Activated CD8-positive, alpha-beta T cell treated with anti-CD3 and anti-CD28 coated beads for 36 hours (primary cell): ENCODE measurements at regions not wholly inside any gene's neighbourhood (a gene's known extent, or its start where the extent isn't known, plus 50 kb on each side); places are given as distances from the start of the nearest gene placed in this dataset.

ENCODE experiments used
- ATAC-seq: fragments of 200-7000 bp; cut with Tn5 transposase; one replicate; pipeline ENCODE4 v1.10.0; 2021; ENCODE audit warnings: mild to moderate bottlenecking, moderate library complexity
- CTCF ChIA-PET: fragments of 350-600 bp; sonication (Branson Sonifier 250); formaldehyde crosslinking; loops from one replicate; lab custom pipeline; 2021; ENCODE audit warnings: antibody characterized with exemption; lab: Charles Lee
- POLR2A ChIA-PET: fragments of 350-600 bp; sonication (Branson Sonifier 250); formaldehyde crosslinking; loops from one replicate; lab custom pipeline; 2021; ENCODE audit warnings: antibody characterized with exemption; lab: Charles Lee
- DNase-seq: peaks from one replicate; pipeline ENCODE4 v3.0.0-alpha.2; 2020
- H3K27ac Mint-ChIP-seq: one replicate; pipeline ENCODE4 v1.8.0; 2021; ENCODE audit warnings: mild to moderate bottlenecking, mixed read lengths
- H3K27me3 Mint-ChIP-seq: one replicate; pipeline ENCODE4 v1.8.0; 2021; ENCODE audit warnings: mixed read lengths
- H3K36me3 Mint-ChIP-seq: one replicate; pipeline ENCODE4 v1.8.0; 2021; ENCODE audit warnings: low read depth, mixed read lengths
- H3K4me1 Mint-ChIP-seq: one replicate; pipeline ENCODE4 v1.8.0; 2021; ENCODE audit warnings: low read depth, mixed read lengths
- H3K4me3 Mint-ChIP-seq: one replicate; pipeline ENCODE4 v1.8.0; 2021; ENCODE audit warnings: mild to moderate bottlenecking, moderate library complexity, mixed read lengths
- H3K9me3 Mint-ChIP-seq: one replicate; pipeline ENCODE4 v1.8.0; 2021; ENCODE audit warnings: mixed read lengths
- CTCF ChIP-seq: fragments of 200-600 bp; IDR thresholded peaks from one replicate; pipeline ENCODE4 v1.8.0; 2022; ENCODE audit warnings: antibody characterized with exemption, mild to moderate bottlenecking
- intact Hi-C: fragments of 100-400 bp; cut with micrococcal nuclease; formaldehyde crosslinking; loops from one replicate; pipeline ENCODE4 v1.10.0; 2022

- no peak overlapping the region for H3K27ac Mint-ChIP-seq
- no peaks in the 10 kb centered on the region for H3K9me3 Mint-ChIP-seq
Observed at GRCh38 chr9:108549184-108549583, 306.6 kb downstream of the ACTL7B start.

GRCh38 chr9:108547411-108548135, 308.2 kb downstream of the ACTL7B start:
- no peaks in the 10 kb centered on the region for H3K9me3 Mint-ChIP-seq
- TF ChIP-seq CTCF: no peak
- DNase-seq (no peak), ATAC-seq (no peak)
- H3K27ac Mint-ChIP-seq: no peak overlapping the region
- no peaks in the 10 kb centered on the region for H3K27me3 Mint-ChIP-seq
- POLR2A ChIA-PET: no interaction called here
- CTCF ChIA-PET: no interaction called here
- intact Hi-C loops: no loop called here
- no peaks in the 10 kb centered on the region for H3K4me1 Mint-ChIP-seq
- H3K4me3 Mint-ChIP-seq: no peak overlapping the region
- H3K36me3 Mint-ChIP-seq: no peaks in the 10 kb centered on the region

More at GRCh38 chr9:108549184-108549583, 306.6 kb downstream of the ACTL7B start:
- Mint-ChIP-seq H3K4me1 (no peaks in the 10 kb centered on the region), H3K27me3 (no peaks in the 10 kb centered on the region), H3K4me3 (no peak overlapping the region), H3K36me3 (no peaks in the 10 kb centered on the region)
- TF ChIP-seq CTCF: no peak
- ATAC-seq: no peak
- POLR2A ChIA-PET: no interaction called here
- DNase-seq: no peak
- CTCF ChIA-PET: interaction anchor here (1.0 kb wide), 1 partner anchor 11 kb away, joined by 3 read pairs; no protein-coding TSS in a partner anchor
- intact Hi-C loops: no loop called here

GRCh38 chr9:108546215-108546614, 309.6 kb downstream of the ACTL7B start:
- H3K4me1 Mint-ChIP-seq: no peaks in the 10 kb centered on the region
- CTCF ChIA-PET: no interaction called here
- H3K9me3 Mint-ChIP-seq: no peaks in the 10 kb centered on the region
- no peak for TF ChIP-seq CTCF
- intact Hi-C loops: no loop called here
- H3K36me3 Mint-ChIP-seq: no peaks in the 10 kb centered on the region
- POLR2A ChIA-PET: no interaction called here
- H3K4me3 Mint-ChIP-seq: no peak overlapping the region
- DNase-seq (no peak), ATAC-seq (no peak)
- H3K27me3 Mint-ChIP-seq: no peaks in the 10 kb centered on the region
- H3K27ac Mint-ChIP-seq: no peak overlapping the region

GRCh38 chr9:108545436-108545835, 310.4 kb downstream of the ACTL7B start:
- CTCF ChIA-PET: no interaction called here
- ATAC-seq: no peak
- Mint-ChIP-seq H3K9me3 (no peaks in the 10 kb centered on the region), H3K36me3 (no peaks in the 10 kb centered on the region), H3K27me3 (no peaks in the 10 kb centered on the region), H3K4me1 (no peaks in the 10 kb centered on the region), H3K4me3 (no peak overlapping the region), H3K27ac (no peak overlapping the region)
- no peak for DNase-seq
- POLR2A ChIA-PET: no interaction called here
- intact Hi-C loops: no loop called here
- no peak for TF ChIP-seq CTCF

GRCh38 chr9:108544866-108545265, 310.9 kb downstream of the ACTL7B start:
- ChIA-PET CTCF (no interaction called here), POLR2A (no interaction called here)
- H3K4me3 Mint-ChIP-seq: no peak overlapping the region
- no peaks in the 10 kb centered on the region for H3K27me3 Mint-ChIP-seq
- no peaks in the 10 kb centered on the region for H3K36me3 Mint-ChIP-seq
- no peaks in the 10 kb centered on the region for H3K4me1 Mint-ChIP-seq
- no peak for DNase-seq
- no peak overlapping the region for H3K27ac Mint-ChIP-seq
- ATAC-seq: no peak
- intact Hi-C loops: no loop called here
- H3K9me3 Mint-ChIP-seq: no peaks in the 10 kb centered on the region
- no peak for TF ChIP-seq CTCF
